ENCODE measurements at regions not wholly inside any gene's neighbourhood (a gene's known extent, or its start where the extent isn't known, plus 50 kb on each side); places are given as distances from the start of the nearest gene placed in this dataset.

GRCh38 chr13:39988351-39988750 lies 332.9 kb downstream of the COG6 start:
- no peak overlapping the region for H3K4me3 ChIP-seq (replicated peaks in 1 of 4; ENCODE audit: control extremely low read depth in 1 of 4, insufficient read depth in 1 of 4, low read depth in 3 of 4, low read length in 4 of 4)
- no peak overlapping the region for H3K27ac ChIP-seq (ENCODE audit: insufficient read depth, low read length)
- DNase-seq (ENCODE audit: low read depth in 2 of 2): no peak
- no peak overlapping the region for H3K9ac ChIP-seq (ENCODE audit: insufficient read depth, low read length)
- H3K79me2 ChIP-seq (ENCODE audit: control insufficient read depth, insufficient read depth, low read length): no peaks in the 10 kb centered on the region
- H3K27me3 ChIP-seq (ENCODE audit: control insufficient read depth, insufficient read depth, low read length): no peaks in the 10 kb centered on the region
- TF ChIP-seq CTCF (conservative IDR thresholded peaks at IDR 0.05 in 1 of 2, IDR thresholded peaks at IDR 0.05 in 1 of 2; ENCODE audit: low read depth in 1 of 2, low read length in 2 of 2) (no peak), EZH2 (IDR thresholded peaks at IDR 0.05; ENCODE audit: low read length, missing control alignments) (no peak)
- no peak overlapping the region for H2AFZ ChIP-seq (ENCODE audit: low read length)
- H3K36me3 ChIP-seq (ENCODE audit: control insufficient read depth, insufficient read depth, low read length): no peaks in the 10 kb centered on the region
- H4K20me1 ChIP-seq (ENCODE audit: control insufficient read depth, extremely low read depth, insufficient read depth, low read length): no peaks in the 10 kb centered on the region
- no peaks in the 10 kb centered on the region for H3K9me3 ChIP-seq (ENCODE audit: control insufficient read depth, insufficient read depth, low read depth, low read length)
- H3K4me2 ChIP-seq (ENCODE audit: extremely low read depth, insufficient read depth, low read length): no peak overlapping the region
- no peaks in the 10 kb centered on the region for H3K4me1 ChIP-seq (ENCODE audit: control insufficient read depth, extremely low read depth, insufficient read depth, low read length)

GRCh38 chr13:39998166-39998565 lies 342.7 kb downstream of the COG6 start:
- Histone ChIP-seq H3K27ac (ENCODE audit: insufficient read depth, low read length) (no peak overlapping the region), H3K4me3 (replicated peaks in 1 of 4; ENCODE audit: control extremely low read depth in 1 of 4, insufficient read depth in 1 of 4, low read depth in 3 of 4, low read length in 4 of 4) (no peak overlapping the region), H3K79me2 (ENCODE audit: control insufficient read depth, insufficient read depth, low read length) (no peaks in the 10 kb centered on the region), H3K4me1 (ENCODE audit: control insufficient read depth, extremely low read depth, insufficient read depth, low read length) (no peaks in the 10 kb centered on the region), H3K27me3 (ENCODE audit: control insufficient read depth, insufficient read depth, low read length) (no peaks in the 10 kb centered on the region), H3K36me3 (ENCODE audit: control insufficient read depth, insufficient read depth, low read length) (no peaks in the 10 kb centered on the region), H3K9me3 (ENCODE audit: control insufficient read depth, insufficient read depth, low read depth, low read length) (no peaks in the 10 kb centered on the region), H3K4me2 (ENCODE audit: extremely low read depth, insufficient read depth, low read length) (no peak overlapping the region), H4K20me1 (ENCODE audit: control insufficient read depth, extremely low read depth, insufficient read depth, low read length) (no peaks in the 10 kb centered on the region), H3K9ac (ENCODE audit: insufficient read depth, low read length) (no peak overlapping the region), H2AFZ (ENCODE audit: low read length) (no peak overlapping the region)
- DNase-seq (ENCODE audit: low read depth in 2 of 2): no peak
- no peak for TF ChIP-seq EZH2 (IDR thresholded peaks at IDR 0.05; ENCODE audit: low read length, missing control alignments)
- no peak for TF ChIP-seq CTCF (conservative IDR thresholded peaks at IDR 0.05 in 1 of 2, IDR thresholded peaks at IDR 0.05 in 1 of 2; ENCODE audit: low read depth in 1 of 2, low read length in 2 of 2)

- no peak overlapping the region for H3K4me2 ChIP-seq (ENCODE audit: extremely low read depth, insufficient read depth, low read length)
- no peak overlapping the region for H3K9ac ChIP-seq (ENCODE audit: insufficient read depth, low read length)
- no peaks in the 10 kb centered on the region for H3K79me2 ChIP-seq (ENCODE audit: control insufficient read depth, insufficient read depth, low read length)
- no peaks in the 10 kb centered on the region for H3K4me1 ChIP-seq (ENCODE audit: control insufficient read depth, extremely low read depth, insufficient read depth, low read length)
- no peak overlapping the region for H3K27ac ChIP-seq (ENCODE audit: insufficient read depth, low read length)
- H3K4me3 ChIP-seq (replicated peaks in 1 of 4; ENCODE audit: control extremely low read depth in 1 of 4, insufficient read depth in 1 of 4, low read depth in 3 of 4, low read length in 4 of 4): no peak overlapping the region
- TF ChIP-seq EZH2 (IDR thresholded peaks at IDR 0.05; ENCODE audit: low read length, missing control alignments) (no peak), CTCF (conservative IDR thresholded peaks at IDR 0.05 in 1 of 2, IDR thresholded peaks at IDR 0.05 in 1 of 2; ENCODE audit: low read depth in 1 of 2, low read length in 2 of 2) (no peak)
- H3K36me3 ChIP-seq (ENCODE audit: control insufficient read depth, insufficient read depth, low read length): no peaks in the 10 kb centered on the region
- H3K9me3 ChIP-seq (ENCODE audit: control insufficient read depth, insufficient read depth, low read depth, low read length): no peaks in the 10 kb centered on the region
- no peaks in the 10 kb centered on the region for H4K20me1 ChIP-seq (ENCODE audit: control insufficient read depth, extremely low read depth, insufficient read depth, low read length)
- no peak overlapping the region for H2AFZ ChIP-seq (ENCODE audit: low read length)
- H3K27me3 ChIP-seq (ENCODE audit: control insufficient read depth, insufficient read depth, low read length): no peaks in the 10 kb centered on the region
- DNase-seq (ENCODE audit: low read depth in 2 of 2): peak in 1 of 2 donors; percentile 52
Measured at GRCh38 chr13:40002016-40002415, 346.6 kb downstream of the COG6 start.

Measured in fibroblast of lung (primary cell).